ENCODE measurements at regions not wholly inside any gene's neighbourhood (a gene's known extent, or its start where the extent isn't known, plus 50 kb on each side); places are given as distances from the start of the nearest gene placed in this dataset.

- Mint-ChIP-seq H3K9me3 (peaks cover 12 to 14% of the 10 kb centered on the region in 2 experiments), H3K36me3 (ENCODE audit: insufficient read depth in 1 of 3, low read depth in 3 of 3) (peaks cover 0 to 13% (median 6%) of the 10 kb centered on the region in 3 experiments; a peak in 4 of 7 replicates)
Observed at GRCh38 chr2:138112536-138112935, 148.3 kb downstream of the HNMT start.

More at GRCh38 chr2:138112536-138112935, 148.3 kb downstream of the HNMT start:
- Histone ChIP-seq H4K8ac (replicated peaks; ENCODE audit: insufficient read length, low read depth, low read length) (no peak overlapping the region), H3K14ac (ENCODE audit: insufficient read depth, low read length) (no peak overlapping the region), H3K27ac (ENCODE audit: insufficient read length, low read depth, low read length) (no peak overlapping the region), H2BK120ac (ENCODE audit: low read depth, low read length, poor library complexity, severe bottlenecking) (no peak overlapping the region), H4K91ac (ENCODE audit: insufficient read length, low read depth, low read length) (no peak overlapping the region), H3K9ac (ENCODE audit: extremely low read depth, insufficient read length, low read length) (no peak overlapping the region), H3K56ac (ENCODE audit: insufficient read length, low read depth, low read length) (no peak overlapping the region), H2AFZ (ENCODE audit: low read length) (no peak overlapping the region), H3K4me2 (ENCODE audit: insufficient read depth, insufficient read length, low read length) (no peak overlapping the region), H2BK12ac (ENCODE audit: insufficient read length, low read depth, low read length) (no peak overlapping the region), H3K27me3 (ENCODE audit: insufficient read depth, low read length) (no peaks in the 10 kb centered on the region), H3K23me2 (ENCODE audit: insufficient read length, low read depth, low read length, poor library complexity, severe bottlenecking) (no peaks in the 10 kb centered on the region), H2AK5ac (ENCODE audit: insufficient read length, low read length) (no peak overlapping the region), H3K18ac (ENCODE audit: insufficient read length, low read depth, low read length) (no peak overlapping the region), H3K9me3 (ENCODE audit: control insufficient read depth, low read depth, low read length) (no peaks in the 10 kb centered on the region), H3K4me1 (ENCODE audit: insufficient read depth, low read length) (no peaks in the 10 kb centered on the region), H3K23ac (ENCODE audit: insufficient read length, low read depth, low read length) (no peak overlapping the region), H3K4ac (ENCODE audit: low read depth, low read length) (no peak overlapping the region), H3K79me2 (ENCODE audit: insufficient read depth, low read length) (no peaks in the 10 kb centered on the region), H4K5ac (ENCODE audit: insufficient read length, low read depth, low read length) (no peak overlapping the region), H3K79me1 (ENCODE audit: insufficient read depth, low read depth, low read length, poor library complexity, severe bottlenecking) (no peaks in the 10 kb centered on the region), H2BK20ac (ENCODE audit: low read depth, low read length, poor library complexity, severe bottlenecking) (no peak overlapping the region), H2BK15ac (ENCODE audit: low read depth, low read length) (no peak overlapping the region), H4K20me1 (ENCODE audit: control insufficient read depth, insufficient read depth, insufficient read length) (no peaks in the 10 kb centered on the region), H3T11ph (ENCODE audit: low read length) (no peak overlapping the region), H2BK5ac (ENCODE audit: insufficient read length, low read length) (no peak overlapping the region)
- H3K27ac Mint-ChIP-seq = no peak overlapping the region; a peak in 1 of 7 replicates
- no peak for DNase-seq
- no peak for TF ChIP-seq CTCF (conservative IDR thresholded peaks at IDR 0.05)
- no CpG with 5 or more reads among the region's 1 CpG for WGBS (ENCODE audit: extremely low coverage, insufficient read length, low lambda C conversion rate)
- no peak overlapping the region for H3K4me3 Mint-ChIP-seq
- no peaks in the 10 kb centered on the region for H3K4me1 Mint-ChIP-seq
- no peaks in the 10 kb centered on the region for H3K27me3 Mint-ChIP-seq (ENCODE audit: low read depth)

All from H9 (cell line).